ENCODE measurements at regions not wholly inside any gene's neighbourhood (a gene's known extent, or its start where the extent isn't known, plus 50 kb on each side); places are given as distances from the start of the nearest gene placed in this dataset.

GRCh38 chr12:28866296-28866695 is 282.8 kb upstream of the FAR2 start:
- no peak for DNase-seq (ENCODE audit: low spot score)
- no peak for TF ChIP-seq CTCF (IDR thresholded peaks at IDR 0.05; ENCODE audit: extremely low read depth, missing control alignments)

- no peak for DNase-seq (ENCODE audit: low spot score)
- TF ChIP-seq CTCF (IDR thresholded peaks at IDR 0.05; ENCODE audit: extremely low read depth, missing control alignments) = no peak
These were observed 282.2 kb upstream of the FAR2 start for GRCh38 chr12:28866715-28867503.

GRCh38 chr12:28868414-28868813 is 280.7 kb upstream of the FAR2 start:
- no peak for TF ChIP-seq CTCF (IDR thresholded peaks at IDR 0.05; ENCODE audit: extremely low read depth, missing control alignments)
- DNase-seq (ENCODE audit: low spot score) = no peak

- no peak for TF ChIP-seq CTCF (IDR thresholded peaks at IDR 0.05; ENCODE audit: extremely low read depth, missing control alignments)
- no peak for DNase-seq (ENCODE audit: low spot score)
These were observed 279.9 kb upstream of the FAR2 start for GRCh38 chr12:28869197-28869596.

GRCh38 chr12:28870839-28871440 is 278.1 kb upstream of the FAR2 start:
- DNase-seq (ENCODE audit: low spot score) = no peak
- no peak for TF ChIP-seq CTCF (IDR thresholded peaks at IDR 0.05; ENCODE audit: extremely low read depth, missing control alignments)

GRCh38 chr12:28872654-28873268 is 276.3 kb upstream of the FAR2 start:
- TF ChIP-seq CTCF (IDR thresholded peaks at IDR 0.05; ENCODE audit: extremely low read depth, missing control alignments) = peak; percentile 42
- peak; percentile 30 for DNase-seq (ENCODE audit: low spot score)

GRCh38 chr12:28874758-28875157 is 274.3 kb upstream of the FAR2 start:
- TF ChIP-seq CTCF (IDR thresholded peaks at IDR 0.05; ENCODE audit: extremely low read depth, missing control alignments) = no peak
- no peak for DNase-seq (ENCODE audit: low spot score)
